GM21526 (cell line): ENCODE measurements at regions not wholly inside any gene's neighbourhood (a gene's known extent, or its start where the extent isn't known, plus 50 kb on each side); places are given as distances from the start of the nearest gene placed in this dataset.
"Not testable (repeated sequence)": the region's sequence is repeated elsewhere in the genome, so short reads cannot be mapped to it uniquely, and the experiment has no call there.

Source experiments
- ATAC-seq: cut with Tn5 transposase; IDR thresholded peaks from one replicate; pipeline ENCODE4 v1.9.1; 2021; ENCODE audit warnings: moderate library complexity; ENCODE audit not compliant: unreplicated experiment, low FRiP score

DNA sequence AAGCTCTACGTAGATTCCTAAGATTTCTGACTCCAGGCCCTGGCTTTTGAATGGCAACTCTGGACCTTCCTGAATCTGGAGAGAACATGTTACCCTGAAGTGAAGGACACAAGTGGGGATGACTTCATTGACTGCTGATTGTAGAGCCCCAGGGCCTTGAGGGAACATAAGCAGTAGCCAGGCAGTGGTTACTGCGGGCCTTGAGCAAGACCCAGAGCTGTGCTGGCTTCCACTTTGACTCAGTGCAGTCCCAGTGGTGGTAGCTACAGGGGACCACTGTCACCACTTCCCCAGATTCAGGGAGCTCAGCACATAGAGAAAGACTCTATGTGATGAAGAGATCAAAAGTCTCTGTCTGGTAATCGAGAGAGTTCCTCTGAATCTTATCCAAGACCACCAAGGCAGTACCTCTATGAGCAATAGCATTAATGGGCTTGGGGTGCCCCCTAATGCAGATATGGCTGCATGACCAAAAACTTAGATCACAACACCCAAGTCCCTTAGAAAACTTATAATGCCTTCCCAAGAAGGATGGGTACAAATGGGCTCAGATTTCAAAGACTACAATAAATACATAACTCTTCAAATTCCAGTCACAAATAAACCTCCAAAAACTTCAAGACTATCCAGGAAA, 1278.3 kb downstream of the AMY1C start:
- peak; percentile 55 for ATAC-seq

DNA sequence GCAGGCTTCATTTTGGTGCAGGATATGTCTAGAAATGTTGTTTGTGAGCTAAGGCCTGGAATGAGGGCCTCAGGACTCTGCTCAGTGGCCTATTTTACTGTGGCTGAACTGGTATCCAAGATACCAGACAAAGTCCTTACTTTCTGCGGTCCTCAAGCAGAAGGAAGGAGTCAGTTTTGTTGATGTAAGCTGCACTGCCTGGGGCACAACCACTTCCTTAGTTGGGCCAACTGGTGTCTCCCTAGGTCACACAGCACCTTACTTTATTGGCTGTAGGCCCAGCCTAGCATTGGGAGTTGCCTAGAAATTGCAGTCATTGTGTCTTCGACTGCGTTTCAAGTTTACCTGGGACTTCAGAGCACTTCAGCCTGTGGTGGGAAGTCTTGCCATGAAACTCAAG, 1322.7 kb downstream of the AMY1C start:
- no peak for ATAC-seq

DNA sequence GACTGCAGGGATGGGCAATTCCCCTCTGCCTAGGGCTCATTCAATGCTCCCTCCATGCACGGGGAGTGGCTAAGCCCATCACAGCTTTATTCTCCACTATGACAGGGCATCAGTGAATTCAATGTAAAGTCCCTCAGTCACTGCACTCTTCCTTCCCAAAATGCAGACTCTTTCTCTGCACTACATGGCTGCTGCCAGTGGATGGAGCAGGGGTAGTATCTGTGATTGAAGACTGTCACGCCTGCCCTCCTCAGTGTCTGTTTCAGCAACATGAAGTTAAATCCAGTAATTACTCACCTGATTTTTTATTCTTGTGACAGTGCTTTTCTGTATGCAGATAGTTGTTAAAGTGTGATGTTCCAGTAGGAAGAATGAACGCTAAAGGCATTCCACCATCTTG, 1323.2 kb downstream of the AMY1C start:
- ATAC-seq: no peak

DNA sequence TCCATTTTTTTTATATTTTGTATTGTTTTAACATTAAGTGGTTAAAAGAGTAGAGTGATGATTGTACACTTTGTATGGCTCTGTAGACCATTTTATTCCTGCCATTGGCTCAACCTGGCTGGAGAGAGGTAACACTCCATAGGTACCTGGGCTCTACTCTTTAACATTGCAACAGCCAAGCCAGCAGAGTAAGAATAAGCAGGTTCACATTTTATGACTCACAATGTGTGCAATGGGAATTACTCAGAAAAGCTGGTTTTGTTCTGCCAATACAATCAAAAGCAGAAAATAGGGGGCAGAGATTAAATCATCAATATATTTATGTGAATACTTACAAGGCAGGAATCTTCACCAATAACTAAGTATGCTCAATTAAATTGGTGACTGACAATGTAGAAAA, 1324.0 kb downstream of the AMY1C start:
- ATAC-seq: no peak

DNA sequence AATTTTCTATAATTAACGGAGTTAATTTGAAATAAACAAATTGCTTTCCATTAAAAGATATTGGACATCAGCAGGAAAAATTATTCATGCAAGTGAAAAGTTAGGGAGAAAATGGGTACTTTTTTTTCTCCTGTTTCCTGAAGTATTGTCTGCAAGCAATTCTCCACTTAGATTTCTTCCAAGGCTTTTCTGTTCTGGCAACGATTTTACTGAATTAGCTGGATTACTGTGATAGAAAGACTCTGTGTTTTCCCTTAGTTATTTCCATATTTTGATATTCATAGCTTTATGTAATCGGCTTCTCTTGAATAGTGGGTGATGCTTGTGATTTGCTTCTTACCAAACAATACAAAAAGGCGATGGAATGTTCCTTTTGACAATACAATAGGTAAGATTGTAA, 1333.9 kb downstream of the AMY1C start:
- ATAC-seq: no peak

DNA sequence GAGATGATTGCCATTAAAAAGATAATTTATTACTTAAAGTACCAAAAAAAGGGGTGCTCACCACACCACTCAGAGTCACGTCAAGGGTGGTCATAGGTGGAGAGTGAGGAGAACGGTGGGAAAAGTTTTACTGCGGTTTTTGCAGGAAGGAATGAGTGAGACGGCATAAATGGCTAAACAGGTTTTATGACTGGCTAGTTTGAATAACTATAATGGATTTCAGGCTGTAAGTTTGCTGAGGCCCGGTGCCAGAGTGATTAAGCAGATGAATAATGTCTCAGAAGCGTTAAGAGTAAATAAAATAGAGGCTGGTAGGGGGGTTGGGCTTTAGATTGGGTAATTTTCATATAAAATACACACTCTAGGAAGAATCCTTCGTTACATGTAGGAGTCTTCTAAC, 1337.8 kb downstream of the AMY1C start:
- ATAC-seq: no peak

DNA sequence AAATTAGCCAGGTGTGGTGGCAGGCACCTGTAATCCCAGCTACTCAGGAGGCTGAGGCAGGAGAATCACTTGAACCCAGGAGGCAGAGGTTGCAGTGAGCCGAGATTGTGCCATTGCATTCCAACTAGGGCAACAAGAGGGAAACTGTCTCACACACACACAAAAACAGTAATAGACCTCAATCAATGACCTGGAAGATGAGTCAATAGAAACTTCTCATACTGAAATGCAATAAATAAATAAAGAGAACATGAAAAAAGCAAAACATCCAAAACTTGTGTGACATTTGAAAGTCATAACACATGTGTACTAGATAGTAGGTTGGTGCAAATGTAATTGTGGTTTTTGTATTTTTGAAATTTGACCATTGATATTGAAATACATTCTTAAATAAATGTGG, 1338.5 kb downstream of the AMY1C start:
- ATAC-seq: no peak

DNA sequence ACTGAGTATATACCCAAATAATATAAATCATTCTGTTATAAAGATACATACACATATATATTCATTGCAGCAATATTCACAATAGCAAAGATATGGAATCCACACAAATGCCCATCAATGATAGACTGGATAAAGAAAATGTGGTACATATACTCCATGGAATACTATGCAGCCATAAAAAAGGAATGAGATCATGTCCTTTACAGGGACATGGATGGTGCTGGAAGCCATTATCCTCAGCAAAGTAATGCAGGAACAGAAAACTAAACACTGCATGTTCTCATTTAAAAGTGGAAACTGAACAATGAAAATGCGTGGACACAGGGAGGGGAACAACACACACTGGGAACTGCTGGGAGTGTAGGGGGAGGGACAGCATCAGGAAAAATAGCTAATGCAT, 1344.2 kb downstream of the AMY1C start:
- ATAC-seq: not testable (repeated sequence)

DNA sequence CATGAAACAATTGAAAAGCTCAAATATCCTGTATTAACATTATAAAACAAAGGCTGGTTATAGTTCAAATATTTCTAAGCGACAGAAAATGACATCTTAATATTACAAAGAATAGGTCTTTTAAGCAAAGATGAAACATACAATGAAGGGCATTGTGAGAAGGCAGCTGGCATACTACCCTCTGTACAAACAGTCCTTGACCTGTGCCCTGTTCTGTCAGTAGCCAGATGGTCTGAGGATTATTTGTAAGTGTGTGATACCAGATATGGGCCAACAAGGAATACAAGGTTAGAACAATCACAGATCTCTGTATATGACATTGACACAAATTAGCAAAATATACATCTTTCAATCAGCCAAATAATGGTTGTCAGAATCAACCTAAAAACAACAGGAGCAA, 1350.4 kb downstream of the AMY1C start:
- no peak for ATAC-seq

DNA sequence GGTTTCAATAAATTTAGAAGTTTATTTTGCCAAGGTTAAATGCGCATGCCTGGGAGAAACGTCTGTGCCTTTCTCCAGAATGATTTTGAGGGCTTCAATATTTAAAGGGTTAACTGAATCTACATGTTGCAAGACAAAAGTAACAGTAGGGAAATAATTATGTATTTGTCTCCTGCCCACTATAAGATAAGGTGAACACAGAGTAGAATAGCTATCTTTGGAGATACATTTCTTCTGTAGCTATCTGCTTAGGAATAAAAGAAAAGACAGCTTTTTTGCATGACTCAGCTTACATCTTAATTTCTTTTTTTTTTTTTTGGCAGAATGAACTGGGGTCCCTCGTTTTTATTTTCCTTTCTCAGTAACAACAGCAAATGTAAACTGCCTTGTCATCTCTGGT, 1351.6 kb downstream of the AMY1C start:
- ATAC-seq: no peak

DNA sequence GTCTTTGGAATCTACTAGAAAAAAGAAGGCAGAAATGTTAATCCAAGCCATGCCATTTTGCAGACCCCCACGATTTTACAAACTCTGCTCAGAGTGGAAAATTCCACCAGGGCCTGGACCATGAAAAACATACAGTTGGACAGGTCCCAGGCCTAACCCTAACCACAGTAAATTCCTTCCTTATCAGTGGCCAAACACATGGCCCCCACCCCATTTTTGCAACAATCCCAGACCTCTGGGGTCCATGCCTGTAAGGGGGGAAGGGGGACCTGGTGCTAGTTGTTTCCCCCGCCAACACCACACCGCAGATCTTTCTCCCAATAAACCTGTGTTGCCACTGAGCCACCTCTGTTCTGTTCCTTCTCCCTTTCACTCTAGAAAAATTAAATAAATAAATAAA, 1352.7 kb downstream of the AMY1C start:
- ATAC-seq: no peak

DNA sequence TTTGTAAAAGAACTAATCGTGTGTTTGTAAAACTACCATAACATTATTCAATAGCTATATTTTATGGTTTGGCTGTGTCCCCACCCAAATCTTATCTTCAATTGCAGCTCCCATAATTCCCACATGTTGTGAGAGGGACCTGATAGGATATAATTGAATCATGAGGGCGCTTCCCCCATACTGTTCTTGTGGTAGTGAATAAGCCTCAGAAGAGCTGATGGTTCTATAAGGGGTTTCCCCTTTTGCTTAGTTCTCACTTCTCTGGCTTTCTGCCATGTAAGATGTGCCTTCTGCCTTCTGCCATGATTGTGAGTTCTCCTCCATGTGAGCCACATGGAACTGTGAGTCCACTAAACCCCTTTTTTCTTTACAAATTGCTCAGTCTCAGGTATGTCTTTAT, 1372.3 kb downstream of the AMY1C start:
- no peak for ATAC-seq

DNA sequence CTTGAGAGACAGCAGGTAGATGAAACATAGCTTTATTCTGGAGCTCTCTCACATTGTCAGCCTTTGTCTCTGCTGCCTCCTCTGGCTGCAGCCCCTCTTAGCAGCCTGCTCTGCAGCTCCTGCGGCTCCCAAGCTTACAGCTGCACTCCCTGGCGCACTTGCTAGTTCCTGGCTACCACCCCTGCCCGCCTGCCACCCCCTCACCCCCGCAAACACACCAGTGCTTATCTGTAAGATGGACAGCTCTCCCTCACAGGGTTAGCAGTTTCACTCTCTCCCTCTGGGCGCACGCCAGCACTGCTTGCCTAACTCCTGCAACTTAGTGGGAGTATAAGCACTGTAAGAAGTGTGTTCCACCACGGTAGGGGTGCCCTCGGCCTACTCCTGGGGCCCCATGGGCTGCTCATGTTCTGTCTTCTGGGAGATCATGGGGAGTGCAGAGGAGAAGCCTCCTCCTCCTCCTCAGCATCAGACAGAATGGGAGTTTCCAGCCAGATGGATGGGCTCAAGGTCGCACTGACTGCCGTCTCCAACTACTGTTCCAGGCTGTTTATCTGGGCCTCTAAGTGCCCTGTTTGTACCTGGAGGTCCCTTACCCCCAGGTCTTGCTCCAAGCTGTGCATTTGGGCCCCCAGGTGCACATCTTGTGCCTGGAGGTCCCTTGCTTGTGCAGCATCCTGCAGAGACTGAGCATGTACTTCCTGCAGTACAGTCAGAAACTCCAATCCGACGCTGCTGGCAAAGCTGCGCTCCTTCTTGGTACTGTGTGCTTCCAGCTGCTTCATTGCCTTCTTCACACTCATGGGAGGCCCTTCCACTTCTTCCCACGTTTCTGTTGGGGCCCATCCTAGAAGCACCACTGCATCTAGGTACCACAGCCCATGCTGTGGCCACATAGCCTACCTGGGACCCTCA, 1388.1 kb downstream of the AMY1C start:
- no peak for ATAC-seq

DNA sequence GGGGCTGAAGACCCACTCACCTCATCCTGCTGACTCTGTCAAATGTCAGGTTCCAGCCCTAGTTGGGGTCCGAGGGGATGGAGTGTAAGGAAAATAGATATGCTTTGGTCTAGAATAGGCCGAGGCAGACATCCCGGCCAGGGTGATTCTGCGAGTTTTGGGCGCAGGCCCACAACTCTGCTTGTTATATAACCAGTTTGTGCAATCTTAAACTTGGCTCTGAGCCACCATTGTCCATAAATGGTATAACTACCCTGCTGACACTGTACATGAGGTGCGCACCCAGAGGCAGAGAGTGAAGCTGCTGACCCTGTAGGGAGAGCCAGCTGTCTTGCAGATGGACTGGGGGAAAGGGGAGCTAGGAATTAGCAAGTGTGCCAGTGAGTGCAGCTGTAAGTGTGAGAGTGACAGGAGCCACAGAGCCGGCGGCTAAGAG, 1388.8 kb downstream of the AMY1C start:
- no peak for ATAC-seq

DNA sequence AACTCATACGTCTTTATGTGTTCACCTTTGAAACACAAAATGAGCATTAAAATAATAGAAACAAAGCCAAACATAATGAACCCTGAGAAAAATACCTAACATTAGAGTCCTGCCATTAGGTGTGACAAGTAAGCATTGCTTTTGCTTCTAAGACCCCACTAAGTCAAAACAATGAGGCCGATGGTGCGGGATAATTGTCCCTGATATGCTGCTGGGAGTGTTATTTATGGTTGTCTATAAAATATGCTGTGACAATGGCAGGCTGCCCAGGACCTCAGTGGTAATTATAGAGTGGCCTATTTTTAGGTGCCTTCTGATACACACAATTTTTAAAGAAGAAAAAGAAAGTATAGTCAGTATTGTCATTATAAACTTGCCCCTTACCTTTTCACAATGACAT, 1423.1 kb downstream of the AMY1C start:
- no peak for ATAC-seq

DNA sequence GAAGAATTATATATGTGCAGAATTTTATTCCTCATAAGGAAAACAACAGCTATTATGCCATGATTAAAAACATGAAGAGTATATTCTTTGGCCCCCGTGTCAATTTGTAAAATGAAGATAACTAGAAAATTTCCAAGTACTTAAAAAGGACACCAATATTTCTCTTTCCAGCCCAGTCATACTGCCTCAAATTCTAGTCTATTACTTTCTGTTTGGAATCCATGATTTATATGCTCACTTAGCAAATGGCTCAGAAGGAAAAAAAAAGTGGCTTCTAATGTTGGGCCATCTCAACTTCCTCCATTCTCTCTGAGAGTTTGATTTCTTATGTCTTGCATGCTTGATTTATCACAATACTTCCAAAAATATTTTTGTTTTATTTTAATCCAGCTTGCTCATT, 1431.1 kb downstream of the AMY1C start:
- no peak for ATAC-seq

DNA sequence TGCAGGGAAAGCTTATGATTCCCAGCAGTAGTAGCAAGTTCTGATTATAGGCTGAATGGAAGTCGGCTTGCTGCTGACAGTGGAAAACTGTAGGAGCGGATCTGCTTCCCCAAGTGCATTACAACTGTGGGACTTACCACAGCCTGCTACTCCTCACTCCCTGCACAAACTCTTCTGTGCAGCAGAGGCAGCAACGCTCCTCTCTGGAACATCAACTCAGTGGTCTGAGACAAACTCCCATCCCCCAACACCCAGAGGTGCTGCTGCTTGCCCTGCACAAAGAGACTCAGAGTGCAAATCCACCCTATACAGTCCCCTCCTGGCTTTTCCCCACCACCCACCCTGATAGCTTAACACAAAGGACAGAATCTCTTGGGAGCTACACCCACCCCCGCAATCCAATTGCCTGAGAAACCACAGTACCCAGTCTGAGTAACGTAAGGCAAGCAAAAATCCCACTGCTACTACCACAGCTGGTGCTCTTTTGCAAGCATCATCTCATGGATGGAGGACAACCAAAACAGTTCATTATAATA, 1455.2 kb downstream of the AMY1C start:
- no peak for ATAC-seq

DNA sequence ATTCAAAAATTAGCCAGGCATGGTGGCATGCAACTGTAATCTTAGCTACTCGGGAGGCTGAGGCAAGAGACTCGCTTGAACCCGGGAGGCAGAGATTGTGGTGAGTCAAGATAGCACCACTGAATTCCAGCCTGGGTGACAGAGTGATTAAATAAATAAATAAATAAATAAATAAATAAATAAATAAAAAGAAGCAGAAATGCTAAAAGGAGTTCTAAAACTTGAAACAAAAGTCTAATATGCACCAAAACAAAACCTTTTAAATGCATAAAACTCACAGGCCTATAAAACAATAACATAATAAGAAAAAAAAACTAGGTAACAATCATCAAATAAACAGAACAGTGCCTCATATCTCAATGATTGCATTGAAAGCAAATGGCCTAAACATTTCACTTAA, 1458.9 kb downstream of the AMY1C start:
- ATAC-seq: no peak

DNA sequence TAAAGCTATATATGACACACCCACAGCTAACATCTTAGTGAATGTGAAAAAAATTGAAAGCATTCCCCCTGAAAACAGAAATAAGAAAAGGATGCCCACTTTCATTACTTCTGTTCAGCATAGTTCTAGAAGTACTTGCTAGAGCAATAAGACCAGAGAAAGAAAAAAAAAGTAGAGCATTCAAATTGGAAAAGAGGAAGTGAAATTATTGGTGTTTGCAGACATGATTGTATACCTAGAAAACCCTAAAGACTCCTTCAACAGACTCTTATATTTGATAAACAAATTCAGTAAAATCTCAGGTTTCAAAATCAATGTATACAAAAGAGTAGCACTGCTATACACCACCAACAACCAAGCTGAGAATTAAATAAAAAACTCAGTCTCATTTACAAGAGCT, 1461.0 kb downstream of the AMY1C start:
- no peak for ATAC-seq

DNA sequence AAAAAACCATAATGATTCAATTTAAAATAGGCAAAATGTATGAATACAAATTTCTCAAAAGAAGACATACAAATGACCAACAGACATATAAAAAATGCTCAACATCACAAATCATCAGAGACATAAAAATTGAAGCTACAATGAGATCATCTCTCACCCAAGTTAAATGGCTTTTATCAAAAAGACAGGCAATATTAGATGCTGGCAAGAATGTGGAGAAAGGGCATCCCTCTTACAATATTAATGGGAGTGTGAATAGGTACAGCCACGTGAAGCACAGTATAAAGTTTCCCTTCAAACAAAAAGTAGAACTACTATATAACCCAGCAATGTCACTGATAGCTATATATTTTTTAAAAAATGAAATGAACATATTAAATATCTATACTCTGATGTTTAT, 1481.7 kb downstream of the AMY1C start:
- no peak for ATAC-seq

DNA sequence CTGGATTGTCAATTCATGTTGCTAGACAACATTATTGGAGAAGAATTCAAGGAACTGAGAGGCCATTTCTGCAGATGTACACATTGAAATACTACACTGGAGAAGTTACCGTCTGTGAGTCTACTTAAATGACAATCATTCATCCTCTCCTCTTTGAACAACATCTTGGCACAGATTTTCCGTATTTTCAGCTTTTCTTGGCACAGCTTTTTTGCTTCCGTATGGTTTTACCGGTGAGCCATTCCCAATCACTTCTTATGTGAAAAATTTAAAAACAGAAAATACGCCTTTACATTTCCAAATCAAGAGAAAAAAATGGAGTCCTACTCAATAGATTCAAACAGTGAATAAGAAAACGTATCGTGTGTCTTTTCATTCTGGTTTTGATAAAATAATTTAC, 1493.7 kb downstream of the AMY1C start:
- ATAC-seq: no peak

DNA sequence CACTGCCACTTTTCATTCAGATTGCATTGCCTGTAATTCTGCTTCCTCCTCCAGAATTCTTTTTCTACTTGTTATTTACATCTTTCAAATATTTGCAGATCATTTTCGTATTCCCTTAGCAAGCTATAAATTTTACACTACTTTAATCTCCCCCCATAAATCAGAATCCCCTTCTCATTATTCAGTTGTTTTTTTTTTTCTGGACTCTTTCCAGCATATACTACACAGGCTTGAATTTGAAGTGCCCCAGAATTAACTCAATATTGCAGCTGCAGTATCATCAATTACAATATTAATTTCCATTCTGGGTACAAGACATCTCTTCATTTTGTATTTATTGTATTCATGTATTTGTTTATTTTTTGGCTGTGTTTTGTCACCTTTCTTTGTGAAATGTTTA, 1494.3 kb downstream of the AMY1C start:
- no peak for ATAC-seq
